Vagina (tissue), 2 donors: ENCODE measurements at regions not wholly inside any gene's neighbourhood (a gene's known extent, or its start where the extent isn't known, plus 50 kb on each side); places are given as distances from the start of the nearest gene placed in this dataset.
"Not testable (repeated sequence)": the region's sequence is repeated elsewhere in the genome, so short reads cannot be mapped to it uniquely, and the experiment has no call there.

ENCODE experiments used
- DNase-seq, 2 donors: peaks; one replicate each; pipeline ENCODE4 v3.0.0-alpha.2; 2017; ENCODE audit errors: extremely low spot score in 2 of 2
- H3K27ac ChIP-seq: fragments of 200-600 bp; sonication (generic); one replicate; pipeline ENCODE4 v1.5.1; 2019
- H3K27me3 ChIP-seq: fragments of 200-600 bp; sonication (generic); one replicate; pipeline ENCODE4 v1.5.1; 2019
- H3K36me3 ChIP-seq, 2 donors: fragments of 200-600 bp; sonication (generic); one replicate each; pipeline ENCODE4 v1.5.1; 2017 to 2019
- H3K4me1 ChIP-seq: fragments of 200-600 bp; sonication (generic); one replicate; pipeline ENCODE4 v1.5.1; 2019
- H3K4me3 ChIP-seq, 2 donors: fragments of 200-600 bp; sonication (generic); 1 replicate in 1 of 2; 2 replicates in 1 of 2; pipeline ENCODE4 v1.5.1; 2016 to 2019
- H3K9me3 ChIP-seq: fragments of 200-600 bp; sonication (generic); one replicate; pipeline ENCODE4 v1.5.1; 2019
- CTCF ChIP-seq, 3 experiments: fragments of 450-650 bp in 2 of 3; fragments of 200-600 bp in 1 of 3; sonication (generic) in 1 of 3; IDR thresholded peaks; one replicate each; pipeline ENCODE4 v1.5.1; 2017 to 2019; ENCODE audit warnings: antibody characterized with exemption in 3 of 3, mild to moderate bottlenecking in 2 of 3, moderate library complexity in 2 of 3
- POLR2A ChIP-seq, 2 donors: fragments of 450-650 bp; IDR thresholded peaks; one replicate each; pipeline ENCODE4 v1.6.1; 2017; ENCODE audit warnings: antibody characterized with exemption in 2 of 2, mild to moderate bottlenecking in 2 of 2, moderate library complexity in 2 of 2
- POLR2AphosphoS5 ChIP-seq, 2 donors: sonication (generic); formaldehyde crosslinking; IDR thresholded peaks; one replicate each; pipeline ENCODE4 v1.9.0; 2017; ENCODE audit warnings: antibody characterized with exemption in 2 of 2, mild to moderate bottlenecking in 2 of 2, low read depth in 1 of 2; ENCODE audit not compliant: insufficient read depth in 1 of 2
- intact Hi-C: fragments of 100-400 bp; cut with DNase I; formaldehyde crosslinking; loops from one replicate; pipeline ENCODE4 v1.15.1; 2023

GRCh38 chr3:51610708-51611107 lies 60.3 kb upstream of the TEX264 start:
- no peak for DNase-seq
- Histone ChIP-seq H3K36me3 (no peaks in the 10 kb centered on the region), H3K9me3 (no peaks in the 10 kb centered on the region), H3K27me3 (no peaks in the 10 kb centered on the region), H3K4me3 (no peak overlapping the region), H3K27ac (no peak overlapping the region), H3K4me1 (no peaks in the 10 kb centered on the region)
- intact Hi-C loops: no loop called here
- TF ChIP-seq POLR2A (IDR thresholded peaks at IDR 0.05) (no peak), POLR2AphosphoS5 (IDR thresholded peaks at IDR 0.05; ENCODE audit: insufficient read depth in 1 of 2, low read depth in 1 of 2) (no peak), CTCF (IDR thresholded peaks at IDR 0.05) (no peak)

GRCh38 chr3:51617597-51617996 lies 53.5 kb upstream of the TEX264 start:
- intact Hi-C loops: no loop called here
- no peaks in the 10 kb centered on the region for H3K9me3 ChIP-seq
- TF ChIP-seq POLR2AphosphoS5 (IDR thresholded peaks at IDR 0.05; ENCODE audit: insufficient read depth in 1 of 2, low read depth in 1 of 2) (no peak), CTCF (IDR thresholded peaks at IDR 0.05) (no peak), POLR2A (IDR thresholded peaks at IDR 0.05) (no peak)
- no peak for DNase-seq
- H3K4me1 ChIP-seq: peaks cover 31% of the 10 kb centered on the region
- no peaks in the 10 kb centered on the region for H3K27me3 ChIP-seq
- no peak overlapping the region for H3K27ac ChIP-seq
- H3K36me3 ChIP-seq: no peaks in the 10 kb centered on the region
- no peak overlapping the region for H3K4me3 ChIP-seq

- intact Hi-C loops, DNase-seq, H3K36me3 ChIP-seq, H3K9me3 ChIP-seq, H3K27ac ChIP-seq, H3K27me3 ChIP-seq, H3K4me3 ChIP-seq: not testable (repeated sequence)
- peaks cover 35% of the 10 kb centered on the region for H3K4me1 ChIP-seq
These were observed 53.0 kb upstream of the TEX264 start for GRCh38 chr3:51618038-51618437.

GRCh38 chr3:51618496-51618895 lies 52.6 kb upstream of the TEX264 start:
- peak overlapping the region; percentile 26 for H3K27ac ChIP-seq
- no peaks in the 10 kb centered on the region for H3K36me3 ChIP-seq
- intact Hi-C loops: no loop called here
- no peaks in the 10 kb centered on the region for H3K27me3 ChIP-seq
- peaks cover 40% of the 10 kb centered on the region for H3K4me1 ChIP-seq
- H3K4me3 ChIP-seq: no peak overlapping the region
- DNase-seq: no peak
- H3K9me3 ChIP-seq: no peaks in the 10 kb centered on the region
- TF ChIP-seq POLR2AphosphoS5 (IDR thresholded peaks at IDR 0.05; ENCODE audit: insufficient read depth in 1 of 2, low read depth in 1 of 2): no peak
- TF ChIP-seq CTCF (IDR thresholded peaks at IDR 0.05): no peak
- TF ChIP-seq POLR2A (IDR thresholded peaks at IDR 0.05): no peak

GRCh38 chr3:51619983-51620382 lies 51.1 kb upstream of the TEX264 start:
- no peak overlapping the region for H3K4me3 ChIP-seq
- no peaks in the 10 kb centered on the region for H3K27me3 ChIP-seq
- H3K27ac ChIP-seq: peak overlapping the region; percentile 4
- no peaks in the 10 kb centered on the region for H3K9me3 ChIP-seq
- DNase-seq: no peak
- TF ChIP-seq POLR2A (IDR thresholded peaks at IDR 0.05): no peak
- no peak for TF ChIP-seq POLR2AphosphoS5 (IDR thresholded peaks at IDR 0.05; ENCODE audit: insufficient read depth in 1 of 2, low read depth in 1 of 2)
- TF ChIP-seq CTCF (IDR thresholded peaks at IDR 0.05): no peak
- peaks cover 40% of the 10 kb centered on the region for H3K4me1 ChIP-seq
- intact Hi-C loops: no loop called here
- H3K36me3 ChIP-seq: no peaks in the 10 kb centered on the region

GRCh38 chr3:51620543-51620942 lies 50.5 kb upstream of the TEX264 start:
- Histone ChIP-seq H3K27me3 (no peaks in the 10 kb centered on the region), H3K27ac (peak overlapping the region; percentile 4), H3K36me3 (no peaks in the 10 kb centered on the region), H3K9me3 (no peaks in the 10 kb centered on the region), H3K4me3 (no peak overlapping the region), H3K4me1 (peaks cover 40% of the 10 kb centered on the region)
- no peak for DNase-seq
- no peak for TF ChIP-seq CTCF (IDR thresholded peaks at IDR 0.05)
- intact Hi-C loops: no loop called here
